ENCODE measurements at regions not wholly inside any gene's neighbourhood (a gene's known extent, or its start where the extent isn't known, plus 50 kb on each side); places are given as distances from the start of the nearest gene placed in this dataset.

- no peak for TF ChIP-seq CTCF (IDR thresholded peaks at IDR 0.05; ENCODE audit: insufficient read depth, low read length)
- TF ChIP-seq, protein P1, sequence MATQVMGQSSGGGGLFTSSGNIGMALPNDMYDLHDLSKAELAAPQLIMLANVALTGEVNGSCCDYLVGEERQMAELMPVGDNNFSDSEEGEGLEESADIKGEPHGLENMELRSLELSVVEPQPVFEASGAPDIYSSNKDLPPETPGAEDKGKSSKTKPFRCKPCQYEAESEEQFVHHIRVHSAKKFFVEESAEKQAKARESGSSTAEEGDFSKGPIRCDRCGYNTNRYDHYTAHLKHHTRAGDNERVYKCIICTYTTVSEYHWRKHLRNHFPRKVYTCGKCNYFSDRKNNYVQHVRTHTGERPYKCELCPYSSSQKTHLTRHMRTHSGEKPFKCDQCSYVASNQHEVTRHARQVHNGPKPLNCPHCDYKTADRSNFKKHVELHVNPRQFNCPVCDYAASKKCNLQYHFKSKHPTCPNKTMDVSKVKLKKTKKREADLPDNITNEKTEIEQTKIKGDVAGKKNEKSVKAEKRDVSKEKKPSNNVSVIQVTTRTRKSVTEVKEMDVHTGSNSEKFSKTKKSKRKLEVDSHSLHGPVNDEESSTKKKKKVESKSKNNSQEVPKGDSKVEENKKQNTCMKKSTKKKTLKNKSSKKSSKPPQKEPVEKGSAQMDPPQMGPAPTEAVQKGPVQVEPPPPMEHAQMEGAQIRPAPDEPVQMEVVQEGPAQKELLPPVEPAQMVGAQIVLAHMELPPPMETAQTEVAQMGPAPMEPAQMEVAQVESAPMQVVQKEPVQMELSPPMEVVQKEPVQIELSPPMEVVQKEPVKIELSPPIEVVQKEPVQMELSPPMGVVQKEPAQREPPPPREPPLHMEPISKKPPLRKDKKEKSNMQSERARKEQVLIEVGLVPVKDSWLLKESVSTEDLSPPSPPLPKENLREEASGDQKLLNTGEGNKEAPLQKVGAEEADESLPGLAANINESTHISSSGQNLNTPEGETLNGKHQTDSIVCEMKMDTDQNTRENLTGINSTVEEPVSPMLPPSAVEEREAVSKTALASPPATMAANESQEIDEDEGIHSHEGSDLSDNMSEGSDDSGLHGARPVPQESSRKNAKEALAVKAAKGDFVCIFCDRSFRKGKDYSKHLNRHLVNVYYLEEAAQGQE (IDR thresholded peaks at IDR 0.05; ENCODE audit: insufficient replicate concordance, low read depth): no peak
- no peak for TF ChIP-seq GABPA (IDR thresholded peaks at IDR 0.05; ENCODE audit: low read depth)
- no peak for TF ChIP-seq POLR2AphosphoS5 (IDR thresholded peaks at IDR 0.05; ENCODE audit: low read depth)
- no peak for TF ChIP-seq SPI1 (IDR thresholded peaks at IDR 0.05; ENCODE audit: borderline replicate concordance, low read depth)
- H3K27ac ChIP-seq (replicated peaks): no peak overlapping the region
- H3K27me3 ChIP-seq (ENCODE audit: insufficient read depth, poor library complexity, severe bottlenecking): peaks cover 3% of the 10 kb centered on the region
- no peak overlapping the region for H3K4me3 ChIP-seq (replicated peaks; ENCODE audit: insufficient read depth, low read length)
- no peak for DNase-seq (ENCODE audit: low read depth in 1 of 2, low spot score in 1 of 2)
Observed at GRCh38 chr1:201589186-201589585, 50.3 kb downstream of the NAV1 start.

DNA sequence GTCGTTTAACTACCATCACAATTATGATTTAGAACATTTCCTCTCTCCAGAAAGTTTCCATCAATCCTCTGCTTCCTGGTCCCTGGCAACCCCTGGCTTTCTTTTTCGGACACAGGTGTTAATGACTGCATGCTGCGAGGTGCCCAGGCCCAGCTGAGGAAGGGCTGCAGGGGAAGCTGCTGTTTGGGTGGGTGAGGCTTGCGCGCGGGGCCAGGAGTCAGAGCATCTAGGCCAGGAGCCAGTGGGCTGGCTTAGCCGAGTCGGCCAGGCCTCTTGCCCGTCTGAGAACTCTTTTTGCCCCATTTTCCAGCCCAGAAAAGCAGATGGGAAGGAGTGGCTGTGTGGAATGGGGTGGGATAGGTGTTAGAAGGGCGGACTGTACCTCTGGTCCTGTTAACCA, 51.5 kb downstream of the NAV1 start:
- TF ChIP-seq, protein P1 (IDR thresholded peaks at IDR 0.05; ENCODE audit: insufficient replicate concordance, low read depth): no peak
- no peak for TF ChIP-seq POLR2AphosphoS5 (IDR thresholded peaks at IDR 0.05; ENCODE audit: low read depth)
- TF ChIP-seq SPI1 (IDR thresholded peaks at IDR 0.05; ENCODE audit: borderline replicate concordance, low read depth): no peak
- no peak for TF ChIP-seq CTCF (IDR thresholded peaks at IDR 0.05; ENCODE audit: insufficient read depth, low read length)
- TF ChIP-seq GABPA (IDR thresholded peaks at IDR 0.05; ENCODE audit: low read depth): no peak
- Histone ChIP-seq H3K27me3 (ENCODE audit: insufficient read depth, poor library complexity, severe bottlenecking) (peaks cover 3% of the 10 kb centered on the region), H3K27ac (replicated peaks) (no peak overlapping the region), H3K4me3 (replicated peaks; ENCODE audit: insufficient read depth, low read length) (no peak overlapping the region)
- DNase-seq (ENCODE audit: low read depth in 1 of 2, low spot score in 1 of 2): no peak

DNA sequence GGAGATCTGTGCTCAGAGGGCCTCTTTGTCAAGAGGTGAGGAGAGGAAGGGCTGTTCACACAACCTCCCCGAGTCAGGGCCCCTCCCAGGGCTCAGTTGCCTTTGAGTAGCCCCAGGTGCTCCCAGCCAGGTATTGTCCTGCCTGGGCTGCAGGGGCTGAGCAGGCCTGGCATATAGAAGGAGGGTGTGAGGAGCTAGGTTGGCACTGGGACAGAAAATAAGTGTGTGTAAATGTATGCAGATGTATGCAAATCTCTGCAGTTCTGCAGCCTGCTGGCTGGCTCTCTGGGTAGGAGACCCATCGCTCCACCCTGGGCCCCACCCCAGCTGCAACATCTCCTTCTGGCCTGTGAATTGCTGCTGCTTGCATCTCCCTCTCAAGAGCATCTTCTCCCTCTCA, 52.4 kb downstream of the NAV1 start:
- TF ChIP-seq GABPA (IDR thresholded peaks at IDR 0.05; ENCODE audit: low read depth): no peak
- TF ChIP-seq, protein P1 (IDR thresholded peaks at IDR 0.05; ENCODE audit: insufficient replicate concordance, low read depth): no peak
- TF ChIP-seq CTCF (IDR thresholded peaks at IDR 0.05; ENCODE audit: insufficient read depth, low read length): no peak
- TF ChIP-seq POLR2AphosphoS5 (IDR thresholded peaks at IDR 0.05; ENCODE audit: low read depth): no peak
- TF ChIP-seq SPI1 (IDR thresholded peaks at IDR 0.05; ENCODE audit: borderline replicate concordance, low read depth): no peak
- no peak overlapping the region for H3K27ac ChIP-seq (replicated peaks)
- peaks cover 3% of the 10 kb centered on the region for H3K27me3 ChIP-seq (ENCODE audit: insufficient read depth, poor library complexity, severe bottlenecking)
- H3K4me3 ChIP-seq (replicated peaks; ENCODE audit: insufficient read depth, low read length): no peak overlapping the region
- no peak for DNase-seq (ENCODE audit: low read depth in 1 of 2, low spot score in 1 of 2)

Measured in HL-60 (cell line).